Spinal cord (tissue), 9 donors: ENCODE measurements at regions not wholly inside any gene's neighbourhood (a gene's known extent, or its start where the extent isn't known, plus 50 kb on each side); places are given as distances from the start of the nearest gene placed in this dataset.

Experiments
- DNase-seq, 6 donors: peaks; one replicate each; pipeline versions ENCODE4 v3.0.0 to v3.0.0-alpha.2; 2013 to 2015; ENCODE audit warnings: low spot score in 6 of 6, low read depth in 4 of 6
- H3K27ac ChIP-seq: one replicate; pipeline ENCODE4 v1.5.1; 2013; ENCODE audit warnings: low read depth, low read length, control low read depth
- H3K27me3 ChIP-seq: one replicate; pipeline ENCODE4 v1.6.1; 2013; ENCODE audit warnings: low read length; ENCODE audit not compliant: control insufficient read depth, insufficient read depth
- H3K36me3 ChIP-seq: one replicate; pipeline ENCODE4 v1.6.1; 2013; ENCODE audit warnings: low read length; ENCODE audit not compliant: control insufficient read depth, insufficient read depth
- H3K4me1 ChIP-seq: one replicate; pipeline ENCODE4 v1.6.1; 2013; ENCODE audit warnings: low read length; ENCODE audit not compliant: control insufficient read depth, insufficient read depth
- H3K4me3 ChIP-seq: one replicate; pipeline ENCODE4 v1.5.1; 2013; ENCODE audit warnings: low read depth, low read length, control low read depth
- H3K9me3 ChIP-seq: one replicate; pipeline ENCODE4 v1.6.1; 2013; ENCODE audit warnings: low read length; ENCODE audit not compliant: control insufficient read depth, insufficient read depth
- WGBS: methylation state at CpG from one replicate; pipeline ENCODE4 v1.1.5; 2013; ENCODE audit warnings: missing lambda C conversion rate; ENCODE audit not compliant: insufficient coverage; 5-methylcytosine and 5-hydroxymethylcytosine counted together
- donor health status: healthy.

- Histone ChIP-seq H3K27ac (no peak overlapping the region), H3K4me3 (no peak overlapping the region), H3K27me3 (no peaks in the 10 kb centered on the region), H3K36me3 (no peaks in the 10 kb centered on the region), H3K9me3 (no peaks in the 10 kb centered on the region), H3K4me1 (peaks cover 3% of the 10 kb centered on the region)
- DNase-seq = peak in 2 of 6 donors; percentile 56 to 80
- WGBS = 34% methylated on average over 3 of the region's 4 CpGs
These were observed 381.1 kb downstream of the ZNF608 start for GRCh38 chr5:124365361-124365801.

- WGBS = no CpG with 5 or more reads among the region's 1 CpG
- H3K4me3 ChIP-seq = no peak overlapping the region
- no peaks in the 10 kb centered on the region for H3K36me3 ChIP-seq
- no peak overlapping the region for H3K27ac ChIP-seq
- no peaks in the 10 kb centered on the region for H3K4me1 ChIP-seq
- H3K27me3 ChIP-seq = no peaks in the 10 kb centered on the region
- no peak for DNase-seq
- H3K9me3 ChIP-seq = no peaks in the 10 kb centered on the region
These were observed 390.5 kb downstream of the ZNF608 start for GRCh38 chr5:124355928-124356327.

DNA sequence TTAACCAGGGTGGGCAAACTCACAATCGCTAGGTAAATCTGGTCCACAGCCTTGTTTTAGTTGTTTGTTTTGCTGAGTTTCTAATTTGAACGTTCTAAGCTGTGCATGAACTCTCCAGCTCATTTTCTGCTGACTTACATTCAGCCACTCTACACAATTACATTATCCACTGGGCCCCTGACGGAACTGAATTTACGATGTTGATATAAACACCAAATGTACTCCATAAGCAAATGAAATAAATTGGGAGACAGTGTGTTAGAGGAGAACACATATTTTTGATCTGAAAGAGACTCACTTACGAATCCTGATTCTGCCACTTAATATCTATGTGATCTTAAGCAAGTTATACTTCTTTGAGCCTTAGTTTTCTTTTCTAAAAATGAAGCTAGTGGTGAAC lies 393.4 kb downstream of the ZNF608 start:
- no CpG with 5 or more reads among the region's 5 CpGs for WGBS
- no peak for DNase-seq
- H3K4me1 ChIP-seq = no peaks in the 10 kb centered on the region
- H3K4me3 ChIP-seq = no peak overlapping the region
- no peak overlapping the region for H3K27ac ChIP-seq
- H3K9me3 ChIP-seq = no peaks in the 10 kb centered on the region
- no peaks in the 10 kb centered on the region for H3K27me3 ChIP-seq
- H3K36me3 ChIP-seq = no peaks in the 10 kb centered on the region

- no peaks in the 10 kb centered on the region for H3K9me3 ChIP-seq
- 87% methylated on average over 3 of the region's 4 CpGs for WGBS
These were observed 394.1 kb downstream of the ZNF608 start for GRCh38 chr5:124352312-124352711.

DNA sequence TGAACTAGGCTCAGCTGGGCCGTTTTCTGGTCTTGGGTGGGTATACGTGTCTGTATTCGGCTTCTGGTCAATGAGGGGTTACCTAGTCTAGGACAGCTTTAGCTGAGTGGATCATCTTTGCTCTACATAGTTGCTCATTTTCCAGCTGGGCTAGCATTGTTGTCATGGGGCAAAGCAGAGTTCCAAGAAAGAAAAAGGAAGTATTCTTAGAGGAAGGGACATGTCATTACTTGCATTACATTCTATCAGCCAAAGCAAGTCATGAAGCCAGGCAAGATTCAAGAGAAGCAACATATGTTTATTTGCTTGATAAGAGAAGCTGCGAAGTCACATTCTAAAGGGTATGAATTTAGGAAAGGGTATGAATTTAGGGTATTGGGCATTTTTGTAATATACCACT lies 396.5 kb downstream of the ZNF608 start:
- WGBS = 100% methylated on average over 3 of the region's 4 CpGs
- Histone ChIP-seq H3K4me1 (no peaks in the 10 kb centered on the region), H3K9me3 (no peaks in the 10 kb centered on the region), H3K4me3 (no peak overlapping the region), H3K36me3 (no peaks in the 10 kb centered on the region), H3K27me3 (no peaks in the 10 kb centered on the region), H3K27ac (no peak overlapping the region)
- DNase-seq = no peak

More at GRCh38 chr5:124352312-124352711, 394.1 kb downstream of the ZNF608 start:
- Histone ChIP-seq H3K4me1 (no peaks in the 10 kb centered on the region), H3K36me3 (no peaks in the 10 kb centered on the region), H3K27me3 (no peaks in the 10 kb centered on the region), H3K27ac (no peak overlapping the region), H3K4me3 (no peak overlapping the region)
- DNase-seq = peak in 1 of 6 donors; percentile 12

DNA sequence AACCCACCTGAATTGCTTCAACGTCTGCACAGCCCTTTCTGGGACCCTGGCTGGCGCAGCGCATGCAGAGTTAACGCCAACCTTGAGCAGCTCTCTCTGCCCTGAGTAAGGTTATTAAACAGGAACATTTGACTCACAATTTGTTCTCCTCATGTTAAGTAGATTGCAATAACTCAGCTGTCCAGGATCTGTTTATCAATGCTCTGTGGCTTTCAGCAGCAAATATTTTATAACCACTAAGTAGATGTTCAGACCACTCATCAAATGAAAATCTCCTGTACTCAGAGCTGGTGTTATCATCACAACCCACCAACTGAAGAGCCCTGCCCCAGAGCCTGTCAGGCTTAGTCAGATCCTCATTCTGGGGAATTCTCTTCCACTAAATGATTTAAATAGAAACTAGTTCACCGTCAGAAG lies 403.0 kb downstream of the ZNF608 start:
- H3K27ac ChIP-seq = no peak overlapping the region
- no peaks in the 10 kb centered on the region for H3K4me1 ChIP-seq
- H3K27me3 ChIP-seq = no peaks in the 10 kb centered on the region
- 73% methylated on average over 3 of the region's 5 CpGs for WGBS
- H3K4me3 ChIP-seq = no peak overlapping the region
- peak in 1 of 6 donors; percentile 37 for DNase-seq
- no peaks in the 10 kb centered on the region for H3K9me3 ChIP-seq
- no peaks in the 10 kb centered on the region for H3K36me3 ChIP-seq

- Histone ChIP-seq H3K27ac (no peak overlapping the region), H3K4me3 (no peak overlapping the region), H3K27me3 (no peaks in the 10 kb centered on the region), H3K4me1 (no peaks in the 10 kb centered on the region), H3K9me3 (no peaks in the 10 kb centered on the region), H3K36me3 (no peaks in the 10 kb centered on the region)
- DNase-seq = no peak
- WGBS = no CpG with 5 or more reads among the region's 1 CpG
These were observed 403.5 kb downstream of the ZNF608 start for GRCh38 chr5:124342986-124343385.

GRCh38 chr5:124342584-124342983 lies 403.9 kb downstream of the ZNF608 start:
- H3K9me3 ChIP-seq = no peaks in the 10 kb centered on the region
- no peak for DNase-seq
- no peaks in the 10 kb centered on the region for H3K36me3 ChIP-seq
- no peaks in the 10 kb centered on the region for H3K4me1 ChIP-seq
- H3K27ac ChIP-seq = no peak overlapping the region
- 78% methylated on average over 5 of the region's 7 CpGs for WGBS
- H3K27me3 ChIP-seq = no peaks in the 10 kb centered on the region
- no peak overlapping the region for H3K4me3 ChIP-seq

- Histone ChIP-seq H3K36me3 (no peaks in the 10 kb centered on the region), H3K27ac (no peak overlapping the region), H3K4me3 (no peak overlapping the region), H3K27me3 (no peaks in the 10 kb centered on the region), H3K9me3 (no peaks in the 10 kb centered on the region), H3K4me1 (no peaks in the 10 kb centered on the region)
- DNase-seq = peak in 2 of 6 donors; percentile 76 to 82
- no CpG with 5 or more reads among the region's 1 CpG for WGBS
These were observed 404.4 kb downstream of the ZNF608 start for GRCh38 chr5:124342027-124342471.

- Histone ChIP-seq H3K4me3 (no peak overlapping the region), H3K4me1 (no peaks in the 10 kb centered on the region), H3K27ac (no peak overlapping the region), H3K9me3 (no peaks in the 10 kb centered on the region), H3K36me3 (no peaks in the 10 kb centered on the region), H3K27me3 (no peaks in the 10 kb centered on the region)
- peak in 2 of 6 donors; percentile 36 to 74 for DNase-seq
- WGBS = 20% methylated on average over 1 of the region's 7 CpGs
These were observed 405.2 kb downstream of the ZNF608 start for GRCh38 chr5:124341066-124341858.
